Erythroblast (primary cell): ENCODE measurements at regions not wholly inside any gene's neighbourhood (a gene's known extent, or its start where the extent isn't known, plus 50 kb on each side); places are given as distances from the start of the nearest gene placed in this dataset.
A peak's percentile ranks its signal among the peaks of the same experiment; 100 is the strongest.

ENCODE experiments used
- DNase-seq, 2 experiments: peaks; one replicate each; lab custom pipeline; 2025; lab: John Stamatoyannopoulos, UW
- GATA1 ChIP-seq: IDR thresholded peaks from 2 replicates; pipeline ENCODE4 v1.6.1; 2011; ENCODE audit warnings: low read depth, mild to moderate bottlenecking, control low read depth, low read length, moderate library complexity
- POLR2A ChIP-seq: IDR thresholded peaks from 2 replicates; pipeline ENCODE4 v1.6.1; 2011; ENCODE audit warnings: mild to moderate bottlenecking, low read length

GRCh38 chr7:32385316-32385956 is 104.7 kb downstream of the LSM5 start:
- DNase-seq, result no peak
- no peak for TF ChIP-seq GATA1
- TF ChIP-seq POLR2A, result no peak

GRCh38 chr7:32381024-32381601 is 109.1 kb downstream of the LSM5 start:
- DNase-seq, result no peak

GRCh38 chr7:32379510-32380112 is 110.6 kb downstream of the LSM5 start:
- no peak for TF ChIP-seq GATA1
- no peak for DNase-seq

More at GRCh38 chr7:32381024-32381601, 109.1 kb downstream of the LSM5 start:
- no peak for TF ChIP-seq POLR2A
- TF ChIP-seq GATA1, result no peak

GRCh38 chr7:32378988-32379387 is 111.2 kb downstream of the LSM5 start:
- DNase-seq, result no peak
- TF ChIP-seq GATA1 (no peak), POLR2A (no peak)

- TF ChIP-seq GATA1 (no peak), POLR2A (no peak)
- DNase-seq, result no peak
Observed at GRCh38 chr7:32364581-32364980, 125.6 kb downstream of the LSM5 start.

- no peak for TF ChIP-seq POLR2A
- TF ChIP-seq GATA1, result no peak
- no peak for DNase-seq
Observed at GRCh38 chr7:32360127-32360526, 130.1 kb downstream of the LSM5 start.

- no peak for TF ChIP-seq GATA1
- no peak for TF ChIP-seq POLR2A
- DNase-seq, result no peak
Observed at GRCh38 chr7:32357535-32358277, 132.5 kb downstream of the LSM5 start.

GRCh38 chr7:32347244-32347828 is 142.8 kb downstream of the LSM5 start:
- DNase-seq, result peak; percentile 13 to 53
- no peak for TF ChIP-seq GATA1
- no peak for TF ChIP-seq POLR2A

GRCh38 chr7:32346253-32346652 is 143.9 kb downstream of the LSM5 start:
- no peak for DNase-seq
- TF ChIP-seq GATA1 (no peak), POLR2A (no peak)

- TF ChIP-seq POLR2A (no peak), GATA1 (no peak)
- DNase-seq, result no peak
Observed at GRCh38 chr7:32336726-32337125, 153.5 kb downstream of the LSM5 start.

- no peak for DNase-seq
- TF ChIP-seq GATA1 (no peak), POLR2A (no peak)
Observed at GRCh38 chr7:32335107-32335506, 155.1 kb downstream of the LSM5 start.

- no peak for TF ChIP-seq POLR2A
- TF ChIP-seq GATA1, result no peak
- no peak for DNase-seq
Observed at GRCh38 chr7:32330602-32331001, 159.6 kb downstream of the LSM5 start.

GRCh38 chr7:32326078-32326477 is 164.1 kb downstream of the LSM5 start:
- no peak for DNase-seq
- TF ChIP-seq GATA1 (no peak), POLR2A (no peak)

GRCh38 chr7:32323712-32324111 is 166.5 kb downstream of the LSM5 start:
- TF ChIP-seq GATA1 (no peak), POLR2A (no peak)
- no peak for DNase-seq

- no peak for DNase-seq
- no peak for TF ChIP-seq POLR2A
- no peak for TF ChIP-seq GATA1
Observed at GRCh38 chr7:32319012-32319382, 171.2 kb downstream of the LSM5 start.
